Adrenal gland (tissue), 9 donors: ENCODE measurements at regions not wholly inside any gene's neighbourhood (a gene's known extent, or its start where the extent isn't known, plus 50 kb on each side); places are given as distances from the start of the nearest gene placed in this dataset.

Experiments used
- DNase-seq, 7 donors: peaks; one replicate each; pipeline ENCODE4 v3.0.0-alpha.2; 2019 to 2020
- H3K27ac ChIP-seq, 5 donors: fragments of 200-600 bp; sonication (generic) in 4 of 5; 1 replicate in 3 of 5; 2 replicates in 2 of 5; pipeline versions ENCODE4 v1.5.1 to v1.8.0; 2016 to 2020; ENCODE audit warnings: mild to moderate bottlenecking in 1 of 5
- H3K27me3 ChIP-seq: fragments of 200-600 bp; 2 replicates; pipeline ENCODE4 v1.8.0; 2021
- H3K36me3 ChIP-seq, 2 donors: fragments of 200-600 bp; replicated peaks in 1 of 2; 1 replicate in 1 of 2; 2 replicates in 1 of 2; pipeline versions ENCODE4 v1.5.1 to v1.8.0; 2018 to 2022
- H3K4me1 ChIP-seq, 2 donors: fragments of 200-600 bp; replicated peaks in 1 of 2; 1 replicate in 1 of 2; 2 replicates in 1 of 2; pipeline versions ENCODE4 v1.5.1 to v1.8.0; 2018 to 2021
- H3K4me3 ChIP-seq, 4 donors: fragments of 200-600 bp; sonication (generic) in 3 of 4; one replicate each; pipeline ENCODE4 v1.5.1; 2016 to 2018
- H3K9me3 ChIP-seq, 3 donors: fragments of 200-600 bp; sonication (generic) in 1 of 3; replicated peaks in 1 of 3; 1 replicate in 2 of 3; 2 replicates in 1 of 3; pipeline versions ENCODE4 v1.5.1 to v1.8.0; 2016 to 2021
- CTCF ChIP-seq, 6 experiments: fragments of 450-650 bp in 4 of 6; fragments of 200-600 bp in 2 of 6; sonication (generic) in 1 of 6; IDR thresholded peaks; 1 replicate in 5 of 6; 2 replicates in 1 of 6; pipeline versions ENCODE4 v1.5.1 to v1.8.0; 2016 to 2021; ENCODE audit warnings: antibody characterized with exemption in 6 of 6, mild to moderate bottlenecking in 2 of 6, moderate library complexity in 1 of 6
- POLR2A ChIP-seq, 2 donors: fragments of 450-650 bp; IDR thresholded peaks; one replicate each; pipeline ENCODE4 v1.6.1; 2017; ENCODE audit warnings: antibody characterized with exemption in 2 of 2, mild to moderate bottlenecking in 2 of 2, moderate library complexity in 1 of 2
- WGBS, 4 donors: extraction: QIAGEN DNeasy Blood & Tissue Kit in 2 of 4; methylation state at CpG; one replicate each; pipeline versions ENCODE4 v1.1.5 to v1.1.7; 2013 to 2017; 5-methylcytosine and 5-hydroxymethylcytosine counted together
- intact Hi-C, 2 donors: fragments of 100-400 bp; cut with DNase I; formaldehyde crosslinking; loops; one replicate each; pipeline versions ENCODE4 v1.14.1 to v1.15.0; 2022 to 2023
- donor health status: healthy with polysubstance abuse.
- donor health status: Bipolar disorder and iron deficiency.
- donor health status: DM: yes; HTN: yes; CAD: no.
- donor health status: DM: no; HTN: no; CAD: no.
- donor health status: DM: no; HTN: no; CAD: no.

- no peak for DNase-seq
- no peaks in the 10 kb centered on the region for H3K36me3 ChIP-seq
- H3K4me1 ChIP-seq: peaks cover 0 to 4% of the 10 kb centered on the region in 2 donors
- H3K27ac ChIP-seq: no peak overlapping the region
- H3K27me3 ChIP-seq: no peaks in the 10 kb centered on the region
- H3K4me3 ChIP-seq: no peak overlapping the region
- TF ChIP-seq POLR2A (IDR thresholded peaks at IDR 0.05) (no peak), CTCF (IDR thresholded peaks at IDR 0.05) (no peak)
- intact Hi-C loops: no loop called here
- no peaks in the 10 kb centered on the region for H3K9me3 ChIP-seq
- 64 to 70% (median 66%) methylated on average over 7 of the region's 7 CpGs for WGBS, 4 donors
These were observed 715.1 kb upstream of the API5 start for GRCh38 chr11:42596576-42597145.

- intact Hi-C loops: no loop called here
- Histone ChIP-seq H3K27ac (no peak overlapping the region), H3K4me3 (no peak overlapping the region), H3K4me1 (peaks cover 0 to 2% of the 10 kb centered on the region in 2 donors), H3K9me3 (no peaks in the 10 kb centered on the region), H3K36me3 (no peaks in the 10 kb centered on the region), H3K27me3 (no peaks in the 10 kb centered on the region)
- TF ChIP-seq POLR2A (IDR thresholded peaks at IDR 0.05) (no peak), CTCF (IDR thresholded peaks at IDR 0.05) (no peak)
- no peak for DNase-seq
- WGBS, 4 donors: 71 to 81% (median 78%) methylated on average over 3 of the region's 3 CpGs
These were observed 713.5 kb upstream of the API5 start for GRCh38 chr11:42598341-42598740.

- Histone ChIP-seq H3K36me3 (no peaks in the 10 kb centered on the region), H3K27ac (no peak overlapping the region), H3K4me1 (no peaks in the 10 kb centered on the region), H3K4me3 (no peak overlapping the region), H3K27me3 (no peaks in the 10 kb centered on the region), H3K9me3 (no peaks in the 10 kb centered on the region)
- intact Hi-C loops: no loop called here
- WGBS, 4 donors: 85 to 91% (median 90%) methylated on average over 2 of the region's 2 CpGs
- DNase-seq: no peak
- no peak for TF ChIP-seq POLR2A (IDR thresholded peaks at IDR 0.05)
- TF ChIP-seq CTCF (IDR thresholded peaks at IDR 0.05): no peak
These were observed 691.0 kb upstream of the API5 start for GRCh38 chr11:42620796-42621195.

GRCh38 chr11:42625757-42626665 lies 685.8 kb upstream of the API5 start:
- no peak for DNase-seq
- Histone ChIP-seq H3K36me3 (no peaks in the 10 kb centered on the region), H3K27me3 (no peaks in the 10 kb centered on the region), H3K4me3 (no peak overlapping the region), H3K27ac (no peak overlapping the region), H3K4me1 (no peaks in the 10 kb centered on the region), H3K9me3 (no peaks in the 10 kb centered on the region)
- TF ChIP-seq CTCF (IDR thresholded peaks at IDR 0.05): no peak
- no peak for TF ChIP-seq POLR2A (IDR thresholded peaks at IDR 0.05)
- WGBS, 4 donors: 61 to 71% (median 68%) methylated on average over 9 of the region's 9 CpGs
- intact Hi-C loops: no loop called here
